Natural killer cell (primary cell): ENCODE measurements at regions not wholly inside any gene's neighbourhood (a gene's known extent, or its start where the extent isn't known, plus 50 kb on each side); places are given as distances from the start of the nearest gene placed in this dataset.

Experiments used
- ATAC-seq, 3 donors: fragments of 150-1000 bp in 2 of 3; fragments of 200-7000 bp in 1 of 3; cut with Tn5 transposase; 1 replicate in 1 of 3; 2 replicates in 2 of 3; pipeline ENCODE4 v1.10.0; 2021; ENCODE audit warnings: mild to moderate bottlenecking in 2 of 3, moderate library complexity in 2 of 3
- DNase-seq, 2 donors: peaks; one replicate each; pipeline versions ENCODE4 v3.0.0 to v3.0.0-alpha.2; 2013 to 2021; ENCODE audit warnings: mixed read lengths in 1 of 2
- H3K27ac ChIP-seq: one replicate; pipeline ENCODE4 v1.5.1; 2013; ENCODE audit warnings: mild to moderate bottlenecking, low read length
- H3K27me3 ChIP-seq: one replicate; pipeline ENCODE4 v1.6.1; 2013; ENCODE audit warnings: low read length; ENCODE audit not compliant: control insufficient read depth, insufficient read depth
- H3K36me3 ChIP-seq: one replicate; pipeline ENCODE4 v1.6.1; 2013; ENCODE audit warnings: low read length; ENCODE audit not compliant: control insufficient read depth, insufficient read depth
- H3K4me1 ChIP-seq: one replicate; pipeline ENCODE4 v1.6.1; 2013; ENCODE audit warnings: low read length; ENCODE audit not compliant: control insufficient read depth, insufficient read depth
- H3K4me3 ChIP-seq: one replicate; pipeline ENCODE4 v1.5.1; 2013; ENCODE audit warnings: low read length
- H3K9me3 ChIP-seq: one replicate; pipeline ENCODE4 v1.6.1; 2013; ENCODE audit warnings: low read length; ENCODE audit not compliant: control insufficient read depth, insufficient read depth
- H3K27ac Mint-ChIP-seq, 2 donors: one replicate each; pipeline ENCODE4 v1.8.0; 2022; ENCODE audit warnings: mild to moderate bottlenecking in 2 of 2, mixed read lengths in 2 of 2, moderate library complexity in 1 of 2
- H3K27me3 Mint-ChIP-seq, 2 donors: one replicate each; pipeline ENCODE4 v1.8.0; 2022; ENCODE audit warnings: low read depth in 2 of 2, mixed read lengths in 2 of 2
- H3K36me3 Mint-ChIP-seq: one replicate; pipeline ENCODE4 v1.8.0; 2022; ENCODE audit warnings: mixed read lengths
- H3K4me1 Mint-ChIP-seq, 2 donors: one replicate each; pipeline ENCODE4 v1.8.0; 2022; ENCODE audit warnings: mixed read lengths in 2 of 2
- H3K4me3 Mint-ChIP-seq: one replicate; pipeline ENCODE4 v1.8.0; 2022; ENCODE audit warnings: mild to moderate bottlenecking, moderate library complexity, mixed read lengths
- H3K9me3 Mint-ChIP-seq, 2 donors: one replicate each; pipeline ENCODE4 v1.8.0; 2022; ENCODE audit warnings: mixed read lengths in 2 of 2
- WGBS: methylation state at CpG from one replicate; pipeline ENCODE4 v1.1.7; 2013; ENCODE audit warnings: missing lambda C conversion rate; ENCODE audit not compliant: insufficient coverage; 5-methylcytosine and 5-hydroxymethylcytosine counted together
- intact Hi-C: fragments of 100-400 bp; cut with micrococcal nuclease; formaldehyde crosslinking; loops from one replicate; pipeline ENCODE4 v1.14.2; 2022
- TF ChIP-seq, protein P1 (sequence below): fragments of 200-600 bp; IDR thresholded peaks from one replicate; pipeline ENCODE4 v1.8.0; 2022; ENCODE audit warnings: antibody characterized with exemption

DNA sequence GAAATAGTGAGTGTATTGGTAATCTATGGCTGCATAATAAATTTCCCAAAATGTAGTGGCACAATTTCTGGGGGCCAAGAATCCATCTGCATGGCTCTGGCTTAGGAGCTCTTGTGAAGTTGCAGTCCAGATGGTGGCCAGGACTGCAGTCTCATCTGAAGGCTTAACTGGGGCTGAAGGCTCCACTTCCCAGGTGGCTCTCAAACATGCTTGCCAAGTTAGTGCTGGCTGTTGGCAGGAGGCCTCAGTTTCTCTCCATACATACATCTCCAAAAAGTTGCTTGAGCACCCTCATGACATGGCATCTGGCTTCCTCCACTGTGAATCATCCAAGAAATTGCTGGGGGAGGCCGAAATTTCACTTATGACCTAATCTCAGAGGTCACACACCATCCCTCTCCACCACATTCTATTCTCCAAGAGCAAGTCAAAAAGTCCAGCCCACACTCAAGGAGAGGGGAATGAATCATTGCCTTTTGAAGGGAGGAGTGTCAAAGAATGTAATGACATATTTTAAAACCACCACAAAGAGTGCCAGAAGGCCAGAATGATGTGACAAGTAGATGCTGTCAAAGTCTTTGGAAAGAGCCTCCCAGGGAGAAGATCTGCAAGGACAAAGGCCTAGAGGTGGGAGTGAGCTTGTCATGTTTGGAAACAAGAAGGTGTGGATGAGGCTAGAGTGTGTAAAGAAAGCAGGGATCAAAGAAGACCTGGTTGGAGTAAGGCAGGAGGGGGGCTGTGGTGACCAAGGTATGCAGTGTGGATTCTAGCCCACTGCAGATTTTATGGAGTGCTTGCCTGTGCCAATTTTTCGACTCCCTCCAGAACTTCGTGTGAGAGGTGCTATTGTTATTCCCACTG, 566.2 kb downstream of the MIAT start:
- Mint-ChIP-seq H3K27ac (no peak overlapping the region), H3K27me3 (peaks cover 0 to 2% of the 10 kb centered on the region in 2 donors), H3K9me3 (no peaks in the 10 kb centered on the region), H3K36me3 (no peaks in the 10 kb centered on the region), H3K4me3 (no peak overlapping the region), H3K4me1 (no peaks in the 10 kb centered on the region)
- Histone ChIP-seq H3K27me3 (no peaks in the 10 kb centered on the region), H3K4me1 (no peaks in the 10 kb centered on the region), H3K4me3 (no peak overlapping the region), H3K36me3 (no peaks in the 10 kb centered on the region), H3K9me3 (no peaks in the 10 kb centered on the region), H3K27ac (no peak overlapping the region)
- 31% methylated on average over 3 of the region's 3 CpGs for WGBS
- intact Hi-C loops: no loop called here
- TF ChIP-seq, protein P1, sequence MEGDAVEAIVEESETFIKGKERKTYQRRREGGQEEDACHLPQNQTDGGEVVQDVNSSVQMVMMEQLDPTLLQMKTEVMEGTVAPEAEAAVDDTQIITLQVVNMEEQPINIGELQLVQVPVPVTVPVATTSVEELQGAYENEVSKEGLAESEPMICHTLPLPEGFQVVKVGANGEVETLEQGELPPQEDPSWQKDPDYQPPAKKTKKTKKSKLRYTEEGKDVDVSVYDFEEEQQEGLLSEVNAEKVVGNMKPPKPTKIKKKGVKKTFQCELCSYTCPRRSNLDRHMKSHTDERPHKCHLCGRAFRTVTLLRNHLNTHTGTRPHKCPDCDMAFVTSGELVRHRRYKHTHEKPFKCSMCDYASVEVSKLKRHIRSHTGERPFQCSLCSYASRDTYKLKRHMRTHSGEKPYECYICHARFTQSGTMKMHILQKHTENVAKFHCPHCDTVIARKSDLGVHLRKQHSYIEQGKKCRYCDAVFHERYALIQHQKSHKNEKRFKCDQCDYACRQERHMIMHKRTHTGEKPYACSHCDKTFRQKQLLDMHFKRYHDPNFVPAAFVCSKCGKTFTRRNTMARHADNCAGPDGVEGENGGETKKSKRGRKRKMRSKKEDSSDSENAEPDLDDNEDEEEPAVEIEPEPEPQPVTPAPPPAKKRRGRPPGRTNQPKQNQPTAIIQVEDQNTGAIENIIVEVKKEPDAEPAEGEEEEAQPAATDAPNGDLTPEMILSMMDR: no peak
- DNase-seq (no peak), ATAC-seq (no peak)

DNA sequence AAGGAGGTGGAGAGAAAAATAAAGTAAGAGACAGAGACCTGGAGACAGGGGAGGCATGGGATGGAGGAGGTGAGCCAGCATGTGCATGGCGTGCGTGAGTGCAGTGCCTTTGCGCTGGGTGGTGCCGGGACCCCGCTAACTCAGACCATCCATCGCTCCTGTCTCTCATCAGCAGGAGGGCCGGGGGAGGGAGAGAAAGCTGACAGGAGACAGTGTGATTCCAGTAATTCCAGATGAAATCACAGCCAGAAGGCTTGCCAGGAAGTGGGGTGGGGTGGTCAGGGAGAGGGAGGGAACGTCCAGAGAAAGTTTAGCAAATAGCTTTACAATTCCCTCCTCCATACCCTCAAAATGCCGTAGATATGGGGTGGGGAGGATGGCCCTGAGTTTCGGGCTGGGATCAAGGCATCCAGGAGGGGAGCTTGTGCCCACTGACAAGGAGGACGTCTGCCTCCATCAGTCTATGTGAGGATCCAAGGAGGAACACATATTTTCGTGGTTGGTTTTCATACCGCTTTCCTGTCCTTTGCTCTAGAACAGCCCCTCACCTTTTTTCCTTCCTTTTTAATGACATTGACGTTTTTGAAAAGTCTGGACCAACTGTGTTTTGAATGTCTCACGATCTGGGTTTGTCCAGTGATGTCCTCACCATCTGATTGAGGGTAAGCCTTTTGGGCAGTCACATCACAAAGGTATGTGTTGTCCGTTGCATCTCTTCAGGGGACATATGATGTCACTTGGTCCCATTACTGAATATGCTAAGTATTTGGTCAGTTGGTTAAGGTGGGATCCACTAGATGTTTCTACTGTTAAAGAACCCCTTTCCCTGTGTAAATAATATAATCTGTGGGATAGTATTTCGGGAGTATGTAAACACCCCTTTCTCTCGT, 567.3 kb downstream of the MIAT start:
- Mint-ChIP-seq H3K9me3 (no peaks in the 10 kb centered on the region), H3K27me3 (peaks cover under 1 to 1% of the 10 kb centered on the region in 2 donors), H3K4me1 (no peaks in the 10 kb centered on the region), H3K27ac (no peak overlapping the region), H3K36me3 (no peaks in the 10 kb centered on the region), H3K4me3 (no peak overlapping the region)
- ATAC-seq: no peak
- intact Hi-C loops: no loop called here
- no peak overlapping the region for H3K27ac ChIP-seq
- TF ChIP-seq, protein P1: no peak
- no peak overlapping the region for H3K4me3 ChIP-seq
- no peaks in the 10 kb centered on the region for H3K4me1 ChIP-seq
- no peaks in the 10 kb centered on the region for H3K9me3 ChIP-seq
- no peaks in the 10 kb centered on the region for H3K36me3 ChIP-seq
- DNase-seq: no peak
- H3K27me3 ChIP-seq: no peaks in the 10 kb centered on the region
- WGBS: 59% methylated on average over 15 of the region's 18 CpGs

DNA sequence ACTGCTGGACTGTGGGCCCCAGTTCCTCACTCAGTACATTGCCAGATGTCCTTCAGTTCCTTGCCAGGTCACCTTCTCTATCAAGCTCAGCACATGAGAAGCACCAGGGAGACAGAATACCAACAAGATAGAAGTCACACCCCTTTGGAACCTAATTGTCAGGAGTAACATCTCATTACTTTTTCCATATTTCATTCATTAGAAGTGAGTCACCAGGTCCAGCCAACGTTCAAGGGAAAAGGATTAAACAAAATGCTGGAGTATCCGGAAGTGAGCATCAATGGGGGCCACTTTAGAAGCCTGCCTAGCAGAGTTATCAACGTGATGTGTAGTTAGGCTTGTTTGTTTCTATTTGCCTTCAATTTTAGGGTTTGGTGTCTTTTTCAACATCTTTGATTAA, 569.3 kb downstream of the MIAT start:
- 85% methylated on average over 3 of the region's 3 CpGs for WGBS
- DNase-seq: no peak
- Mint-ChIP-seq H3K4me3 (no peak overlapping the region), H3K27ac (no peak overlapping the region), H3K9me3 (no peaks in the 10 kb centered on the region), H3K27me3 (peaks cover 8 to 21% of the 10 kb centered on the region in 2 donors), H3K36me3 (no peaks in the 10 kb centered on the region), H3K4me1 (no peaks in the 10 kb centered on the region)
- no peak for ATAC-seq
- no peaks in the 10 kb centered on the region for H3K9me3 ChIP-seq
- no peaks in the 10 kb centered on the region for H3K27me3 ChIP-seq
- H3K4me1 ChIP-seq: no peaks in the 10 kb centered on the region
- no peaks in the 10 kb centered on the region for H3K36me3 ChIP-seq
- no peak overlapping the region for H3K27ac ChIP-seq
- H3K4me3 ChIP-seq: no peak overlapping the region
- TF ChIP-seq, protein P1: no peak
- intact Hi-C loops: no loop called here
